ENCODE measurements at regions not wholly inside any gene's neighbourhood (a gene's known extent, or its start where the extent isn't known, plus 50 kb on each side); places are given as distances from the start of the nearest gene placed in this dataset.

DNA sequence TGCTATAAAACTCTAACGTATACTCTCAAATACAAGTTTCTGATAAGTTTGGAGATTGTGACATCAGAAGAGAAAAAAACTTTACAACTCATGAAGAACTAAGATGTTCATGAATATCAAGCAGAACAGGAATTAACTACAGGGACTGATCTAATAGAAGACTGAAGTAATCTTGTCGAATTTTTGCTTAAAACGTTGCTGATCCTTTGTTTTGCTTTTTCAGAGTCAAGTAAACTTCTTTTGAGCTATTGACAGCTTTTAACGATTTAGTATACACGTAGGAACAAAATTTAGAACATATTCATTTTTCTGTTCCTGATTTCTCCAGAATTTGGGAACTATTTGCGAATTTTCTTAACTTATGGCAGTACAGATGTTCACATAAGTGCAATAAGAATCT is 610.2 kb downstream of the SI start:
- H3K4me3 ChIP-seq (ENCODE audit: low read depth, low read length), result no peak overlapping the region
- no peak for TF ChIP-seq CTCF (conservative IDR thresholded peaks at IDR 0.05; ENCODE audit: low read depth, low read length)
- DNase-seq (ENCODE audit: low read depth), result no peak

DNA sequence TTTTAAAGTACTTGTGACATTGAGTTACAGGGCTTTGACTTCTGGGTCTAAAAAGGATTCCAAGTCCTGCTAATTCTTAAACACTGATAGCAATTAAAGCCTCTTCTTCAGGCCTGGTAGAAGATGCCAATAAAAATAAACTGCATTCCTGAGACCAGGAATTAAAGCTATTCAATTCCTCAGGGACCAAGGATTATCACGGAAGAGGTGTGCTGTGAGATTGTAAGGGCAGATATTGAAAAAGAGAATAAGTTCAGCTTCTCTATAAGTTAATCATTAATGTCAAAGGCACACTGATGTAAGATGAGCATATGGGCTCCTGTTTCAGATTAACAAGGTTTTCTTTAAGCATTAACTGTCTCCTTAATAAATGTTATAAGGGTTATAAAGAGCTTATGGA is 611.3 kb downstream of the SI start:
- no peak for TF ChIP-seq CTCF (conservative IDR thresholded peaks at IDR 0.05; ENCODE audit: low read depth, low read length)
- no peak overlapping the region for H3K4me3 ChIP-seq (ENCODE audit: low read depth, low read length)
- no peak for DNase-seq (ENCODE audit: low read depth)

DNA sequence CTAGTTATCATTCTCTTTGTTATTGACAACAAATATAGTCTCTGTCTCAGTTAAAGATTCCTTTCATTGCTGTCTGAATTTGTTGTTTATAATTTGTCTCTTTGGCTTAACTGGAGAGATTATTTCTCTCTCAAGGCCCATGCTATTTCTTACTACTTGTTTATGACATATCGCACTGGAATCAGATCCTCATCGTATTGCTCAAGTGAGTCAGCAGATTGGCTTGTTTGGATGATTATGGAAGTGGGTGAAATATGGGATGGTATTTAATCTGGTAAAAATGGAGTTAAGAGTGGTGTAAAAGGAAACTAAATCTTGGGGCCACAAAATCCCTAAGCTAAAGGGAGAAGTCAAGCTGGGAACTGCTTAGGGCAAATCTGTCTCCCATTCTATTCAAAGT is 613.1 kb downstream of the SI start:
- no peak overlapping the region for H3K4me3 ChIP-seq (ENCODE audit: low read depth, low read length)
- peak; percentile 68 for DNase-seq (ENCODE audit: low read depth)
- no peak for TF ChIP-seq CTCF (conservative IDR thresholded peaks at IDR 0.05; ENCODE audit: low read depth, low read length)

DNA sequence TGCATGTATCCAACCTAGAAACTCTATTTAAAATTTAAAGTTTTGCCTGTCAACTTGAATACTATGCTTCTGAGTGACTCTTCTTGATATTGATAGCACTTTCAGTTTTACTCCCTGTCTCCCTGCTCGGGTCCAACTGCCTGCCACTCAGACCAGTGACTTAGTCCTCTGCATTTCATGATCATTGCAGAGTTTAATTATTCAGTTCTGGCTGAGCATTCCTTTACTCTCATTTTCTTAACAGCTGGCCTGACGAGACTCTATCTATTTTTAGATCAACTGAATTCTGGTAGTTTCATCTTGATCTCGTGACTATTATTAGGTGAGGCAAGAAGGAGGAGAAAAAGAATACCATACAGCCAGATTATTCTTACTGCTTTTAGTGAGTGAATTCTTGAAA is 617.4 kb downstream of the SI start:
- TF ChIP-seq CTCF (conservative IDR thresholded peaks at IDR 0.05; ENCODE audit: low read depth, low read length), result no peak
- H3K4me3 ChIP-seq (ENCODE audit: low read depth, low read length), result no peak overlapping the region
- DNase-seq (ENCODE audit: low read depth), result peak; percentile 41

DNA sequence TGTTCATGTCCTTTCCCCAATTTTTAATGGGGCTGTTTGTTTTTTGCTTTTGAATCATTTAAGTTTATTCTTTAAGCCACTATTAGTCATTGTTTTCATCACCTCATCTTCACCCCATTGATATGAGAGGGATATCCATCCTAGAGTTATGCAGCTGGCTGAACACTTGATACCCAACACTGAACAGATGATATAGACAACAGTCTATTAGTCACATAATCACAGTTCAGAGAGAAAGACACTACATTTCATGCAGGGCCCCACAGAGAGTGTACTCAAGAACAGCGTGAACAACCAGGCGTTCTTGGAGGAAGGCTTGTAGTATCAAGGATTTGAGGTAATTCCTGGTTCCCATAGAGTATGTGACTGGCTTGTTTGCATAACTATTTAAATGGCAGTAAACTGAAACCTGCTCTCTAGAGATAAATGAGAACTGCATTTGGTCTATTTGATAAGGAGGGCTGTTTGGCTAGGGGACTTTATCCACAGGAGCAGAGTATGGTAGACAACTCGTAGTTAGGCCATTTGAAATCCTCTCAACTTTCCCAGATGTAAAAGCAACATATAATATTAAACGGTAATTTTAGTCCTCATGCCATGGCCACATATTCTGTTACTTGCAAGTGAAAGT is 618.7 kb downstream of the SI start:
- no peak overlapping the region for H3K4me3 ChIP-seq (ENCODE audit: low read depth, low read length)
- DNase-seq (ENCODE audit: low read depth), result peak; percentile 55
- no peak for TF ChIP-seq CTCF (conservative IDR thresholded peaks at IDR 0.05; ENCODE audit: low read depth, low read length)

GRCh38 chr3:164458986-164459385 is 619.3 kb downstream of the SI start:
- peak; percentile 79 for DNase-seq (ENCODE audit: low read depth)
- TF ChIP-seq CTCF (conservative IDR thresholded peaks at IDR 0.05; ENCODE audit: low read depth, low read length), result no peak
- no peak overlapping the region for H3K4me3 ChIP-seq (ENCODE audit: low read depth, low read length)

- no peak for DNase-seq (ENCODE audit: low read depth)
- TF ChIP-seq CTCF (conservative IDR thresholded peaks at IDR 0.05; ENCODE audit: low read depth, low read length), result no peak
- no peak overlapping the region for H3K4me3 ChIP-seq (ENCODE audit: low read depth, low read length)
Measured at GRCh38 chr3:164453714-164454113, 624.6 kb downstream of the SI start.
